Posterior cingulate gyrus (tissue), 11 donors: ENCODE measurements at regions not wholly inside any gene's neighbourhood (a gene's known extent, or its start where the extent isn't known, plus 50 kb on each side); places are given as distances from the start of the nearest gene placed in this dataset.

Source experiments
- DNase-seq, 10 donors: peaks; one replicate each; pipeline versions ENCODE4 v3.0.0 to v3.0.0-alpha.2; 2020 to 2021; ENCODE audit warnings: mixed read lengths in 3 of 10
- intact Hi-C: fragments of 100-400 bp; cut with DNase I; formaldehyde crosslinking; loops from one replicate; pipeline ENCODE4 v1.15.1; 2023

GRCh38 chr12:78402366-78403134 is 462.0 kb upstream of the SYT1 start:
- no peak for DNase-seq
- intact Hi-C loops, result no loop called here

- no peak for DNase-seq
Measured at GRCh38 chr12:78403136-78403535, 461.4 kb upstream of the SYT1 start.

GRCh38 chr12:78403681-78404080 is 460.9 kb upstream of the SYT1 start:
- DNase-seq, result no peak
- intact Hi-C loops, result no loop called here

More at GRCh38 chr12:78403136-78403535, 461.4 kb upstream of the SYT1 start:
- intact Hi-C loops, result no loop called here

GRCh38 chr12:78406213-78406612 is 458.4 kb upstream of the SYT1 start:
- intact Hi-C loops, result no loop called here
- DNase-seq, result no peak

- no peak for DNase-seq
- intact Hi-C loops, result no loop called here
Measured at GRCh38 chr12:78406828-78407227, 457.7 kb upstream of the SYT1 start.

GRCh38 chr12:78407722-78408121 is 456.9 kb upstream of the SYT1 start:
- intact Hi-C loops, result no loop called here
- no peak for DNase-seq

DNA sequence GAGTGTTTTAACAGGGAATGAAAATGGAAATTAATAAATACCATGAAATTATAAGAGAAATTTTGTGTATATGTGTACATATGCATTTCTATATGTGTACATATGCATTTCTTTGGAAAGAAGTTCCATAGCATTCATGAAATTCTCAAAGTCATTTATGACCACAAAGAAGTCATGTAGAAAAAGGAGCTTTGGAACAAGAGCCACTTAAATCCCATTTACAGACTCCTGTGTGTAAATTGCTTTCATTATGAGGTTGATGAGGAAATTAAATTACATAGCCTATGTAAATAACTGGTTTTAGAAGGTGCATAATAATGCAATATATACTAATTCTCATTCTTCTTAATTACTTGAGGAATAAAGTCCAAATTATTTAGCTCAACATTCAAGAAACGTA is 450.5 kb upstream of the SYT1 start:
- DNase-seq, result no peak
- intact Hi-C loops, result no loop called here

GRCh38 chr12:78418919-78419318 is 445.7 kb upstream of the SYT1 start:
- intact Hi-C loops, result no loop called here
- no peak for DNase-seq

DNA sequence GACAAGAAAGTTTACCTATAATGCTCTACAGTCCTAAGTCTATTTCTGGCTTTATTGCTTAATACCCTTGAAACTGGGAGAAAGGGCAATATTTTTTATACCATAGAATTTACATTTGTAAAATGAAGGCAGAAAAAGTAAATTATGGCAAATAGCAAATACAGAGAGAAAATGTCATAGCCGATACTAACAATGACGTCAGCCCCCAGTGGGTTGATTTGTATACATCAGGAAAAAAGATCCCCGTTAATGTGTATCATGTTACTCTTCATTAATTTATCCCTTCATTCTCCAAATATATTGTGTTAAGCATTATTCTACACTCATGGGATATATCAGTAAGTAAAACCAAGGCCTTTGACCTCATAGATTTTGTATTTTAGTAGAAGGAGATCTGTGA is 445.1 kb upstream of the SYT1 start:
- DNase-seq, result no peak
- intact Hi-C loops, result no loop called here

GRCh38 chr12:78420991-78421390 is 443.6 kb upstream of the SYT1 start:
- intact Hi-C loops, result no loop called here

DNA sequence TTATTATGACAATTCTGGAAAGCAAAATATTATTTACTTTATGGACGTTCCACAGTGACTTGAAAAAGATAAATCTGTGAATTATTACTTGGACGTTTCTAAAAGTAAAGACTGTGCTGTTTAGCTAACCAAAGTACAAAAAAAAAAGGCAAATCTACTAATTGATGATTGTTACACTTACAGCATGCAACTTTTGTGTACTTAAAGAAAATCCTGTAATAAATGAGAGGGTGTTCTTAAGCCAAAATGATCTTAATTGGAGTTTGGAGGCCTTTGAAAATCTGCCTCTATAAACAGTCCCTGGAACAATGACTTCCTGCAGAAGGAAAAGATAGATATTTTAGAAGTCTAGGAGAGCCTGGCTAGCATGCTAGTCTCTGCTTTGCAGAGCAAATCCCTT is 434.0 kb upstream of the SYT1 start:
- no peak for DNase-seq
- intact Hi-C loops, result no loop called here

More at GRCh38 chr12:78420991-78421390, 443.6 kb upstream of the SYT1 start:
- DNase-seq, result no peak

DNA sequence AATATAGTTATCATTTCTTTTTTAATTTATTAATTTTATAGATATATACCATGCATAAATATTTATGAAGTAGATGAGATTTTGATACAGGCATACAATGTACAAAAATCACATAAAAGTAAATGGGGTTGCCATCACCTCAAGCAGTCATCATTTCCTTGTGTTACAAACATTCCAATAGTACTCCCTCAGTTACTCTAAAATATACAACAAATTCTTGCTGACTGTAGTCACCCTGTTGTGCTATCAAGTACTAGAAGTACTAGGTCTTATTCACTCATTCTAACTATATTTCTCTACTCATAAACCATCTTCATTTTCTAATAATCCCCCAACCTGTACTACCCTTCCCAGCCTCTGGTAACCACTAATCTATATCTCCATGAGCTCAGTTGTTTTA is 432.6 kb upstream of the SYT1 start:
- no peak for DNase-seq
- intact Hi-C loops, result no loop called here

DNA sequence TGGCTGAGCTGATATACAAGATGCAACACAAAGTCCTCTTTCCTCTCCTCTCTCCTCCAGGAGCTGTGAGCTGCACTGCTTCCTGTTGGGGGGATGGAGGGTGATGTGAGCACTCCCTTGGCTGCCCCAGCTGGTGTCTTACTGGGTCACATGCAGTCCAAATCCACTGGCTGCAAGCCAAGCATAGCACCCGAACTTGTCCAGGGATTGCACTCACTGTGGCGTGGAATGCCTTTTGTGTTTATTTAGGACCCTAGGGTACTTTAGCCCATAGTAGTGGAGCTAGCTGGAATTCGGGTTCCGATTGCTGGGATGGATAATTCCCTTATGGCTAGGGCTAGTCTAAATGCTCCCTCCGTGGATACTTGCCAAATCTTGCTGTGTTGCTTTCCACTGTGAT is 424.9 kb upstream of the SYT1 start:
- intact Hi-C loops, result no loop called here
- DNase-seq, result peak in 1 of 10 donors; percentile 49

DNA sequence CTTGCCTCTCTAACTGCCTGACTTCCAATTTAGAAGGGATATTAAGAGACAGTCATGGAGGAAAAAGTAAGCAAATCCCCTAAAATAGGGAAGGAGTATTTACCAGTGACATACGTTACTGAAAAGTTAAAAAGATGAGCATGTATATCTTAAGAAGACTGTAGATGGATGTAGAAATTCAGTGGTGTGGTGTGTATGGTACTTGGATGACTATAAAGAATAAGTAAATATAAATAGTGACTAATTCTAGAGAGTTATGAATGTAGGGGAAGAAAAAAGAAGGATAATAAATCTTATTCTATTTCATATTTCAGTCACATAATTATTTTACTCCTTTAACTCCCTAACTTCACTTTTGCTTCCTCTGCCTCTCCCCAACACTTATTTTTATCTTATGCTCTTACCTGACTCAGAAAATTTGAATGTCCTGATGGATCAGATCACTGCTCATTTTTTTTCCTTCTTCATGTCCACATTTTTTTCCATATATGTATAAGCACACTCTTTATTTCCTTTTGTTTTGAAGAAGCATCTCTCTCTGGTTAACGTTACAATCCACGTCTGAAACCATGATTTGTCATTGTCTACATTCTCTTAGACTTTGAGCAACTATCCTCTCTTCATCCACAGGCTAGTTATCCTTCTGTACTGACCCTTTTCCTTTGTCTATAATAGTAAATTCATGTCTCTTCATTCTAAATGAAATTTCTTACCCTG is 422.7 kb upstream of the SYT1 start:
- intact Hi-C loops, result no loop called here
- no peak for DNase-seq

DNA sequence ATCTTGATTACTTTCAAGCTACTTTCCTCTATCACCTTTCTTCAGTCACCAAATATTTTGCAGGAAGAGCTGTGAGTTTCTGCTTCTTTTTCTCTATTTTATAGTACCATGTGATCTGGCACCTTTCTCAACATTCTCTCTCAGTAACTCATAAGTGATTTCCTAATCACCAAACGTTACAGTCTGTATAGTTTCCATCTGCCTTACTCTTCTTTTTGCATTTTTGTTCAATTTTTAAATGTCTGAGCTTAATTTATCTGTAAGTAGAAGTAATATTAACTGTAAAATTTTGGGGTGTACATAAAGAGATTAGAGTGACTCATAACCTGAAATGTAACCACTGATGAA is 422.1 kb upstream of the SYT1 start:
- no peak for DNase-seq
- intact Hi-C loops, result no loop called here

GRCh38 chr12:78446555-78446954 is 418.0 kb upstream of the SYT1 start:
- intact Hi-C loops, result no loop called here
- DNase-seq, result no peak

GRCh38 chr12:78447373-78447772 is 417.2 kb upstream of the SYT1 start:
- no peak for DNase-seq
- intact Hi-C loops, result no loop called here

GRCh38 chr12:78448692-78449091 is 415.9 kb upstream of the SYT1 start:
- DNase-seq, result no peak
- intact Hi-C loops, result no loop called here

DNA sequence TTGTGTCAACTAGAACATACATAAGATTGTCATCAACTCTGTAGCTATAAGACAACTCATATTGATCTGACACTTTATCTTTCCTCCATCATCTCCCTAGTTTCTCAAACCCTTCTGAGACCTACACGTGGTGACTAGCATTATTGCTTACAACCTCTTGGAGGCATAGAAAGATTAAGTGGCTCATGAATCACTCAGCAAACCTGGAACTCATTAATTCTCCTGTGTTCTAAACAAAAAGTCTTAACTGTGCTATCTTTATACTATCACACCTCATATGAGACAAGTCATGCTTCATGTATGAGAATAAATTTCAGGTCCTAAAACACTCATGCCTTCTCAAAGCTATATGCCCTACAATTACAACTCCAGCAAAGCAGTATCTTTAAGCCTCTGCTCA is 408.6 kb upstream of the SYT1 start:
- intact Hi-C loops, result no loop called here

DNA sequence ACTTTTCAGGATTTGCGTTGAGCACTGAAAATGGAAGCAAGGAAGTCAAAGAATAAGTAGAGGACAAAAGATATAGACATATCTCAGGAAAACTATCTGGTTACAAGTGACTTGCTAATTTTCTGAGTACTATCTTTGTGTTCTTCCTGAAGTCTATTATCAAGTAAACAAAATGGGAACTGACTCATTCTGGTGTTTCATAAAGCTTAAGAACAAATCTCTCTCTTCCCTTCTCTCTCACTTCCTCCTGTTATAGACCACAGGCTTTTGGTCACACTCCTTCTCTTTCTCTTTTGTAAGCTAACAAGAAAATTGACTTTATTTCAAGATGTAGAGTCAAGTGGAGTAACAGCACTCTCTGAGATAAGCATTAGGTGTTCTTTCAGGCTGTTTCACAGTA is 406.6 kb upstream of the SYT1 start:
- intact Hi-C loops, result no loop called here
- no peak for DNase-seq

More for the DNA sequence above, 408.6 kb upstream of the SYT1 start:
- no peak for DNase-seq

- intact Hi-C loops, result no loop called here
- DNase-seq, result peak in 5 of 10 donors; percentile 20 to 78 (median 34)
Measured at GRCh38 chr12:78470354-78471195, 394.0 kb upstream of the SYT1 start.
